HepG2 (cell line): ENCODE measurements at regions not wholly inside any gene's neighbourhood (a gene's known extent, or its start where the extent isn't known, plus 50 kb on each side); places are given as distances from the start of the nearest gene placed in this dataset.

Experiments used
- ATAC-seq: fragments of 200-7000 bp; cut with Tn5 transposase; 3 replicates; pipeline ENCODE4 v1.9.1; 2020; ENCODE audit warnings: mild to moderate bottlenecking, moderate library complexity
- BruUV-seq: library from RNA; stranded (reverse); fragments of 400-500 nt; replicated peaks from 2 replicates; lab custom pipeline; 2021; lab: Mats Ljungman, UMichigan
- CTCF ChIA-PET: fragments of 300-600 bp; formaldehyde crosslinking; extraction: SDS; loops from one replicate; lab custom pipeline; 2021; ENCODE audit warnings: low total read pairs, inconsistent platforms, low intra/inter-chr PET ratio; lab: Yijun Ruan, JAX
- POLR2A ChIA-PET: fragments of 350-600 bp; sonication (Branson Sonifier 250); formaldehyde crosslinking; loops from one replicate; lab custom pipeline; 2020; ENCODE audit warnings: antibody characterized with exemption, inconsistent platforms; lab: Yijun Ruan, JAX
- DNase-seq: peaks from one replicate; pipeline ENCODE4 v3.0.0-alpha.2; 2015; ENCODE audit warnings: low spot score
- FAIRE-seq: peaks from 3 replicates; lab custom pipeline; 2011; peaks lifted over from hg19 to GRCh38; lab: Jason Lieb, UNC
- H2AFZ ChIP-seq: one replicate; pipeline ENCODE4 v1.6.1; 2011; ENCODE audit warnings: low read length, inconsistent platforms
- H3K27ac ChIP-seq: fragments of 300-600 bp; 3 replicates; pipeline ENCODE4 v1.8.0; 2011; ENCODE audit warnings: mixed run types, mild to moderate bottlenecking, mixed read lengths, low read length, inconsistent platforms; ENCODE audit not compliant: insufficient read depth; ENCODE audit errors: extremely low read length
- H3K27me3 ChIP-seq, 2 experiments: fragments of 200-600 bp in 1 of 2; 2 replicates in 1 of 2; 3 replicates in 1 of 2; pipeline versions ENCODE4 v1.6.0 to v1.8.0; 2011; ENCODE audit warnings: low read length in 2 of 2, mild to moderate bottlenecking in 2 of 2, moderate library complexity in 2 of 2, inconsistent platforms in 1 of 2; ENCODE audit not compliant: insufficient read depth in 2 of 2, control insufficient read depth in 1 of 2
- H3K36me3 ChIP-seq, 2 experiments: fragments of 200-600 bp in 1 of 2; replicated peaks in 1 of 2; 2 replicates in 1 of 2; 3 replicates in 1 of 2; pipeline versions ENCODE4 v1.5.1 to v1.8.0; 2011; ENCODE audit warnings: low read length in 2 of 2, inconsistent platforms in 1 of 2; ENCODE audit not compliant: insufficient read depth in 2 of 2, control insufficient read depth in 1 of 2
- H3K4me1 ChIP-seq: 2 replicates; pipeline ENCODE4 v1.5.1; 2012; ENCODE audit warnings: low read length, inconsistent platforms; ENCODE audit not compliant: insufficient read depth
- H3K4me2 ChIP-seq: 2 replicates; pipeline ENCODE4 v1.6.0; 2011; ENCODE audit warnings: low read depth, low read length, inconsistent platforms
- H3K4me3 ChIP-seq, 3 experiments: fragments of 200-600 bp in 1 of 3; sonication (generic), shearing (Covaris generic) in 1 of 3; replicated peaks in 1 of 3; 2 replicates each; pipeline ENCODE4 v1.5.1; 2011 to 2016; ENCODE audit warnings: low read length in 3 of 3, inconsistent platforms in 2 of 3, low read depth in 2 of 3, mild to moderate bottlenecking in 2 of 3, control low read depth in 1 of 3, mixed read lengths in 1 of 3; ENCODE audit not compliant: insufficient read depth in 1 of 3
- H3K79me2 ChIP-seq: one replicate; pipeline ENCODE4 v1.6.1; 2011; ENCODE audit warnings: low read length, inconsistent platforms; ENCODE audit not compliant: insufficient read depth
- H3K9ac ChIP-seq: 2 replicates; pipeline ENCODE4 v1.6.0; 2011; ENCODE audit warnings: mild to moderate bottlenecking, low read depth, low read length, inconsistent platforms; ENCODE audit not compliant: insufficient read depth
- H3K9me3 ChIP-seq: 2 replicates; pipeline ENCODE4 v1.5.1; 2012; ENCODE audit warnings: mild to moderate bottlenecking, low read length
- H4K20me1 ChIP-seq: 2 replicates; pipeline ENCODE4 v1.6.0; 2011; ENCODE audit warnings: inconsistent platforms, mild to moderate bottlenecking, low read length, moderate library complexity; ENCODE audit not compliant: insufficient read depth
- AGO2 ChIP-seq: fragments of 200-400 bp; formaldehyde crosslinking; optimal IDR thresholded peaks from 2 replicates; pipeline ENCODE3; 2017; ENCODE audit warnings: mild to moderate bottlenecking, low read depth, low read length, moderate library complexity
- ATRX ChIP-seq: sonication (generic); formaldehyde crosslinking; IDR thresholded peaks from 2 replicates; pipeline ENCODE4 v1.4.0; 2020; ENCODE audit warnings: missing genetic modification reagents, borderline replicate concordance
- NCOA5 ChIP-seq: sonication (generic); formaldehyde crosslinking; IDR thresholded peaks from 2 replicates; pipeline ENCODE4 v1.4.0; 2020; ENCODE audit warnings: missing genetic modification reagents
- PHF21A ChIP-seq: sonication (generic); formaldehyde crosslinking; IDR thresholded peaks from 2 replicates; pipeline ENCODE4 v1.5.0; 2020; ENCODE audit warnings: mild to moderate bottlenecking, missing genetic modification reagents
- ZIK1 ChIP-seq: sonication (generic); formaldehyde crosslinking; IDR thresholded peaks from 2 replicates; pipeline ENCODE4 v1.5.0; 2020; ENCODE audit warnings: mild to moderate bottlenecking, low read depth, missing genetic modification reagents, borderline replicate concordance
- ZNF225 ChIP-seq: sonication (generic); formaldehyde crosslinking; IDR thresholded peaks from 2 replicates; pipeline ENCODE4 v1.4.0; 2020; ENCODE audit warnings: mild to moderate bottlenecking, missing genetic modification reagents
- ZSCAN12 ChIP-seq: sonication (generic); formaldehyde crosslinking; IDR thresholded peaks from 2 replicates; pipeline ENCODE4 v1.9.0; 2021; ENCODE audit warnings: mild to moderate bottlenecking, missing genetic modification reagents
- WGBS: methylation state at CpG from one replicate; pipeline ENCODE4 v1.1.6; 2017; ENCODE audit warnings: low lambda C conversion rate; 5-methylcytosine and 5-hydroxymethylcytosine counted together
- in situ Hi-C: cut with HindIII; loops from 2 replicates; pipeline ENCODE4 v1.10.0; 2017; ENCODE audit warnings: low pct_unique_long_range_greater_than_20kb; ENCODE audit not compliant: extremely low pct_ligation_motif_present
- intact Hi-C: fragments of 100-400 bp; cut with micrococcal nuclease; formaldehyde crosslinking; loops from one replicate; pipeline ENCODE4 v1.10.0; 2022; ENCODE audit not compliant: unreplicated experiment
- TF ChIP-seq, protein P1 (sequence below): sonication (generic); formaldehyde crosslinking; IDR thresholded peaks from 2 replicates; pipeline ENCODE4 v1.4.0; 2020; ENCODE audit warnings: missing genetic modification reagents
- TF ChIP-seq, protein P2 (sequence below): sonication (generic); formaldehyde crosslinking; IDR thresholded peaks from 2 replicates; pipeline ENCODE4 v1.5.1; 2020; ENCODE audit warnings: mild to moderate bottlenecking, missing genetic modification reagents
- TF ChIP-seq, protein P3 (sequence below): sonication (generic); formaldehyde crosslinking; IDR thresholded peaks from 2 replicates; pipeline ENCODE4 v1.5.0; 2020; ENCODE audit warnings: missing genetic modification reagents

DNA sequence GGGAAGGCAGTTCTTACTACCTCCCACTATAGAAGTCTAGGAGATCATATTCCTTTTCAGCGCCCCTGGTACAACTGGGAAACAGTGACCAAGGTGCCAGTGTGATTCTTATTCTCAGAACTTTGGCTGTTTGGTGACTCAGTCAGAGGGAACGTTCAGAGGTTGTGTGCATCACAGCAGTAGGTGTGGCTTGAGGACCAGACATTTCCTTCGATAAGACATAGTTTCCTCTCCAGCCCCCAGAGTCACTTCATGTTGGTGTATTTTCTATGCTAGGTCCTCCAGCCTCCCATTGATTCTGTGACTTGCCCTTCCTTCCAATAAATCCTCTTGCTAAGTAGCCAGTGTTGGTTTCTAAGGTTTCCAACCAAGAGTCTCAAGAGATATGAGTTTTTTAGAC is 171.9 kb upstream of the MPPED2 start:
- H3K4me2 ChIP-seq, result no peak overlapping the region
- CTCF ChIA-PET, result no interaction called here
- H3K9ac ChIP-seq, result no peak overlapping the region
- H4K20me1 ChIP-seq, result no peaks in the 10 kb centered on the region
- in situ Hi-C loops, result no loop called here
- TF ChIP-seq ATRX (no peak), ZNF225 (CRISPR knock-in tag) (no peak), ZIK1 (CRISPR knock-in tag) (no peak), ZSCAN12 (CRISPR knock-in tag) (no peak), AGO2 (no peak), NCOA5 (CRISPR knock-in tag) (no peak), PHF21A (CRISPR knock-in tag) (no peak)
- TF ChIP-seq, protein P1, sequence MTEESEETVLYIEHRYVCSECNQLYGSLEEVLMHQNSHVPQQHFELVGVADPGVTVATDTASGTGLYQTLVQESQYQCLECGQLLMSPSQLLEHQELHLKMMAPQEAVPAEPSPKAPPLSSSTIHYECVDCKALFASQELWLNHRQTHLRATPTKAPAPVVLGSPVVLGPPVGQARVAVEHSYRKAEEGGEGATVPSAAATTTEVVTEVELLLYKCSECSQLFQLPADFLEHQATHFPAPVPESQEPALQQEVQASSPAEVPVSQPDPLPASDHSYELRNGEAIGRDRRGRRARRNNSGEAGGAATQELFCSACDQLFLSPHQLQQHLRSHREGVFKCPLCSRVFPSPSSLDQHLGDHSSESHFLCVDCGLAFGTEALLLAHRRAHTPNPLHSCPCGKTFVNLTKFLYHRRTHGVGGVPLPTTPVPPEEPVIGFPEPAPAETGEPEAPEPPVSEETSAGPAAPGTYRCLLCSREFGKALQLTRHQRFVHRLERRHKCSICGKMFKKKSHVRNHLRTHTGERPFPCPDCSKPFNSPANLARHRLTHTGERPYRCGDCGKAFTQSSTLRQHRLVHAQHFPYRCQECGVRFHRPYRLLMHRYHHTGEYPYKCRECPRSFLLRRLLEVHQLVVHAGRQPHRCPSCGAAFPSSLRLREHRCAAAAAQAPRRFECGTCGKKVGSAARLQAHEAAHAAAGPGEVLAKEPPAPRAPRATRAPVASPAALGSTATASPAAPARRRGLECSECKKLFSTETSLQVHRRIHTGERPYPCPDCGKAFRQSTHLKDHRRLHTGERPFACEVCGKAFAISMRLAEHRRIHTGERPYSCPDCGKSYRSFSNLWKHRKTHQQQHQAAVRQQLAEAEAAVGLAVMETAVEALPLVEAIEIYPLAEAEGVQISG, result no peak
- TF ChIP-seq, protein P2, sequence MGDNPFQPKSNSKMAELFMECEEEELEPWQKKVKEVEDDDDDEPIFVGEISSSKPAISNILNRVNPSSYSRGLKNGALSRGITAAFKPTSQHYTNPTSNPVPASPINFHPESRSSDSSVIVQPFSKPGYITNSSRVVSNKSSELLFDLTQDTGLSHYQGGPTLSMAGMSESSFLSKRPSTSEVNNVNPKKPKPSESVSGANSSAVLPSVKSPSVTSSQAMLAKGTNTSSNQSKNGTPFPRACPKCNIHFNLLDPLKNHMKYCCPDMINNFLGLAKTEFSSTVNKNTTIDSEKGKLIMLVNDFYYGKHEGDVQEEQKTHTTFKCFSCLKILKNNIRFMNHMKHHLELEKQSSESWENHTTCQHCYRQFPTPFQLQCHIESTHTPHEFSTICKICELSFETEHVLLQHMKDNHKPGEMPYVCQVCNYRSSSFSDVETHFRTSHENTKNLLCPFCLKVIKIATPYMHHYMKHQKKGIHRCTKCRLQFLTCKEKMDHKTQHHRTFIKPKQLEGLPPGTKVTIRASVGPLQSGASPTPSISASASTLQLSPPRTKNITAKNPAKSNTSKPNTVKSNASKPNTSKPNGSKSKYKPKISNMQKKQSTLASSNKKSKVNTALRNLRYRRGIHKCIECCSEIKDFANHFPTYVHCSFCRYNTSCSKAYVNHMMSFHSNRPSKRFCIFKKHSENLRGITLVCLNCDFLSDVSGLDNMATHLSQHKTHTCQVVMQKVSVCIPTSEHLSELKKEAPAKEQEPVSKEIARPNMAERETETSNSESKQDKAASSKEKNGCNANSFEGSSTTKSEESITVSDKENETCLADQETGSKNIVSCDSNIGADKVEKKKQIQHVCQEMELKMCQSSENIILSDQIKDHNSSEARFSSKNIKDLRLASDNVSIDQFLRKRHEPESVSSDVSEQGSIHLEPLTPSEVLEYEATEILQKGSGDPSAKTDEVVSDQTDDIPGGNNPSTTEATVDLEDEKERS (CRISPR knock-in tag), result no peak
- TF ChIP-seq, protein P3, sequence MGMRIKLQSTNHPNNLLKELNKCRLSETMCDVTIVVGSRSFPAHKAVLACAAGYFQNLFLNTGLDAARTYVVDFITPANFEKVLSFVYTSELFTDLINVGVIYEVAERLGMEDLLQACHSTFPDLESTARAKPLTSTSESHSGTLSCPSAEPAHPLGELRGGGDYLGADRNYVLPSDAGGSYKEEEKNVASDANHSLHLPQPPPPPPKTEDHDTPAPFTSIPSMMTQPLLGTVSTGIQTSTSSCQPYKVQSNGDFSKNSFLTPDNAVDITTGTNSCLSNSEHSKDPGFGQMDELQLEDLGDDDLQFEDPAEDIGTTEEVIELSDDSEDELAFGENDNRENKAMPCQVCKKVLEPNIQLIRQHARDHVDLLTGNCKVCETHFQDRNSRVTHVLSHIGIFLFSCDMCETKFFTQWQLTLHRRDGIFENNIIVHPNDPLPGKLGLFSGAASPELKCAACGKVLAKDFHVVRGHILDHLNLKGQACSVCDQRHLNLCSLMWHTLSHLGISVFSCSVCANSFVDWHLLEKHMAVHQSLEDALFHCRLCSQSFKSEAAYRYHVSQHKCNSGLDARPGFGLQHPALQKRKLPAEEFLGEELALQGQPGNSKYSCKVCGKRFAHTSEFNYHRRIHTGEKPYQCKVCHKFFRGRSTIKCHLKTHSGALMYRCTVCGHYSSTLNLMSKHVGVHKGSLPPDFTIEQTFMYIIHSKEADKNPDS (CRISPR knock-in tag), result no peak
- intact Hi-C loops, result no loop called here
- no peak for FAIRE-seq
- H3K4me3 ChIP-seq, result no peak overlapping the region
- no peaks in the 10 kb centered on the region for H3K79me2 ChIP-seq
- no peak for DNase-seq
- H3K36me3 ChIP-seq, result no peaks in the 10 kb centered on the region
- BruUV-seq, result no TSS peak
- POLR2A ChIA-PET, result no interaction called here
- no peaks in the 10 kb centered on the region for H3K27me3 ChIP-seq
- no peak overlapping the region for H3K27ac ChIP-seq
- no peak for ATAC-seq
- 0% methylated on average over 3 of the region's 3 CpGs for WGBS
- no peak overlapping the region for H2AFZ ChIP-seq
- no peaks in the 10 kb centered on the region for H3K9me3 ChIP-seq
- no peaks in the 10 kb centered on the region for H3K4me1 ChIP-seq
